GM12891 (cell line): ENCODE measurements at regions not wholly inside any gene's neighbourhood (a gene's known extent, or its start where the extent isn't known, plus 50 kb on each side); places are given as distances from the start of the nearest gene placed in this dataset.
A peak's percentile ranks its signal among the peaks of the same experiment; 100 is the strongest.

Experiments
- DNase-seq: peaks from one replicate; pipeline ENCODE4 v3.0.0; 2011; ENCODE audit warnings: low spot score; ENCODE audit not compliant: insufficient read length
- FAIRE-seq: peaks from 2 replicates; lab custom pipeline; 2011; peaks lifted over from hg19 to GRCh38; lab: Jason Lieb, UNC
- PAX5 ChIP-seq: IDR thresholded peaks from 2 replicates; pipeline ENCODE4 v1.6.1; 2011; ENCODE audit warnings: low read length, moderate library complexity, mild to moderate bottlenecking; ENCODE audit not compliant: insufficient read depth, severe bottlenecking
- POLR2A ChIP-seq: IDR thresholded peaks from 2 replicates; pipeline ENCODE4 v1.6.1; 2011; ENCODE audit warnings: low read depth, low read length, control low read depth
- POLR2AphosphoS5 ChIP-seq: IDR thresholded peaks from 2 replicates; pipeline ENCODE4 v1.6.1; 2011; ENCODE audit warnings: low read depth, low read length, control low read depth
- POU2F2 ChIP-seq: IDR thresholded peaks from 2 replicates; pipeline ENCODE4 v1.6.1; 2011; ENCODE audit warnings: low read depth, mild to moderate bottlenecking, control low read depth, low read length, moderate library complexity
- SPI1 ChIP-seq: IDR thresholded peaks from 2 replicates; pipeline ENCODE4 v1.6.1; 2011; ENCODE audit warnings: low read depth, low read length, control low read depth
- TAF1 ChIP-seq: IDR thresholded peaks from 2 replicates; pipeline ENCODE4 v1.6.1; 2011; ENCODE audit warnings: low read depth, low read length, control low read depth

DNA sequence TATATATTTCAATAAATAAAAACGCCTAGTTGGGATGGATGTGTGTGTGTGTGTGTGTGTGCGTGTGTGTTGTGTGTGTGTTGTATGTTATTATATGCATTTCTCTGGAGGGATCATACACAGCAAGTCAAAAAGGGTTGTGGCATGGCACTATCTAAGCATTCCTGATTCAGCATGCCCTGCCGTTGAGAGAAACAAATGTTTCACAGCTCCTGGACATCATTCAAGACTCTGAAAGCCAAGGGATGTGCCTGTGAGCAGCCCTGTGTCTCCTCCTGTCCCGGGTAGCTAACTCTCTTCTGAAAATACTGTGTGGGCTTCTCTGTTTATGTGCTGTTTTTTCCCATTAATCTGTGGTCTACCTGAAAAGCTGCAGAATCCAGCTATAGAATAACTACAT is 197.9 kb upstream of the SETBP1 start:
- FAIRE-seq (no peak), DNase-seq (no peak)
- TF ChIP-seq POU2F2 (no peak), SPI1 (no peak), PAX5 (no peak), TAF1 (no peak)

DNA sequence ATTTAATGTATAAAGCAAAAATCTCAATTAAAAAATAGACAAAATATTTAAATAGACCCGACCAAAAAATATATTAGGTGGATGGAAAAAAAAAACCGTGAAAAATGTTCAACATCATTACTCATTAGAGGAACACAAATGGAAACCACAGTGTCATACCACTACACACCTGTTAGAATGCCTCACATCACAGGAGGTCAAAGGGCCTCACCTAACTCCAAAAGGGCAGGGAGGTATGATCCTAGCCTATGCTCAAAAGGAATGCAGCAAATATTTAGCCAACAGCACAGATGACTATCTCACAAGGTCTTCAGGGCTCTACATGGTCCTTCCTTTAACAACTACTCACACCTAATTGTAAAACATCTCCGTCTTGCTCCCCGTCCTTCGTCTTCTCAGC is 185.5 kb upstream of the SETBP1 start:
- TF ChIP-seq POLR2A (no peak), PAX5 (no peak), POU2F2 (no peak), TAF1 (no peak), SPI1 (no peak), POLR2AphosphoS5 (no peak)
- peak; percentile 69 for FAIRE-seq
- no peak for DNase-seq

DNA sequence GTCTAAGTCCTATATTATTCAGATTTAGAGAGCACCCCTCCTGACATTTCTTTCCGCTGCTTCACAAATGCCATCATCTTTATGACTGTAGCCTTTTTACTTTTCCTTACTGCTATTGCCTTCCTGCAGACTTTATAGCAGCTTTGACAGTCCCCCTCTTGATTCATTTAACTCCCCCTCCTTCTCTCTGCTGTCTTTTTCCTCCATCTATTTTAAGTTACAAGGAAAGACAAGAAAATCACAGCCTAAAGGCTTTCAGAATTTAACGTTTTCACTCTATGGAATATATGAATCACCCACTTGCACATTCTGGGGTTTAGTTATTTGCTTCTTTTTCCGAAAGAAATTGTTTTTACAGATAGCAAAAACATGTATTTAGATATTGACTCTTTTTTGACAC is 183.4 kb upstream of the SETBP1 start:
- TF ChIP-seq POLR2A: no peak
- no peak for TF ChIP-seq SPI1
- no peak for TF ChIP-seq TAF1
- no peak for TF ChIP-seq POU2F2
- no peak for TF ChIP-seq PAX5
- TF ChIP-seq POLR2AphosphoS5: no peak
- DNase-seq (no peak), FAIRE-seq (no peak)

DNA sequence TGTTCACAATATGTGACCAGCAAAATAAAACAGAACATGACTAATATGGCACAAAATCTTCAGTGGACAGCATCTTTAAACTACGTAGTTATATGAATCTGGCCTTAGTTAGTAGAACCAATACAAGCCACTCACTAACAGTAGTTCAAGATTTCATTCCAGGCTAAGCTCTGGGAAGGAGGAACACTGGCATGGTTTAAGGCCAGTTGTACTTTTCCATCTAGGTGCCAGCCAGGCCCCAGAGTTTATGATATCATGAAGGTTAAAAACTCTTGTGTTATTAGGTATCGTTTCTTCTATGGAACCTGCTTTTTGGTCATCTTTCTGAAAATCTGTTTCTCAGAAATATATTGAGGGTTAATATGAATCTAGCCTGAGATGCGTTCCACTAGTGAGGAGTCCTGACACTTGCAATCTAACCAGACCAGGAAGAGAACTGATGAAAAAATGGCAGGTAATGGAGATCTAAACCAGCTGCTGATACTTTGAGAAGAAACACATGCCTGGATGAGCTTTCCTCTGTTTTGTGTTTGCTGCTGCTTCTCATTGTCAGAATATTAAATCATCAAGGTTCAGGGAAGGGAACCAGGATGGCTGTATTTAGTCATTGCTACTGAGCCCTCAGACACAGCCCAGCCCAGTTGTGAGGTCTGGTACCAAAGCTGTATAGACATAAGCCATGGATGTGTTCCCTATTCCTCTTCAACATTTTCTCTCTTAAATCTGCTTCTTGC is 182.8 kb upstream of the SETBP1 start:
- TF ChIP-seq PAX5 (no peak), POLR2AphosphoS5 (no peak), POLR2A (no peak), TAF1 (no peak), SPI1 (no peak), POU2F2 (no peak)
- DNase-seq: no peak
- FAIRE-seq: no peak

DNA sequence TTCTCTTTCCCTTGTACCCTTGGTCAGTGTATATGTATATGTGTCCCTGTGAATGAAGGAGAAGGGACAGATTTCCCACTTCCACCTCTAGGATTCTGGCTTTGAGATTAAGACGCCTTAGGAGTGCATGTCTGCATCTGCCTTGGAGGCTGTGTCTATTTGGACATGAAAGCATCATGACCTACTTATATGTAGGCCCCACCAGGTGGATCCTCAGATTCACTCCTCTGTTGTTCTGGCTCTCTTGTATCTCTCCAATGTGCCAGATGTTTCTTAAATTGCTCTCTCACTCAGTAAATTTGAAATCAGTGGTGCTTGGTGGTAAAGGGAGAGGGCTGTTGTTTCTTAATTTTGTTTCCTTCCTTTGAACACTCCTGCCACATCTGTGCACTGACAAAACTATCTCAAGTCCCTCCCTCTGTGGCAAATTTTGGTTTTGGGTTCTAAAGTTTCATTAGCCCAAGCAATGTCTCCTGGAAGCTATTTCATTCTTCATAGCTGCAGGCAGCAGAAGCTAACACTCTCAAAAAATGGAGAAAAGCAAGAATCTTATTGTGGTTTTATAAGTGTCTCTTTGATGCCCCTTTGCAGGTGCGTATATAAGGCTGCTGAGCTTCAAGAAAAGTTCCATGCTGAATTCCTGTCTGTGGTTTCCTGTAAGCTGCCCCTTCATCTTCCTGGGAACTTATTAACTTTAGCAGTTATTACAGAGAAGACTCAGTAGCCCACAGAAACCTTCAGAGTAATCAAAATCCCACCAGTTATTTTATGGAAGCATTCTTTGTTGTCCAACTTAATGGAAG is 179.7 kb upstream of the SETBP1 start:
- TF ChIP-seq POU2F2 (no peak), PAX5 (no peak), SPI1 (no peak)
- FAIRE-seq (peak; percentile 16), DNase-seq (no peak)

DNA sequence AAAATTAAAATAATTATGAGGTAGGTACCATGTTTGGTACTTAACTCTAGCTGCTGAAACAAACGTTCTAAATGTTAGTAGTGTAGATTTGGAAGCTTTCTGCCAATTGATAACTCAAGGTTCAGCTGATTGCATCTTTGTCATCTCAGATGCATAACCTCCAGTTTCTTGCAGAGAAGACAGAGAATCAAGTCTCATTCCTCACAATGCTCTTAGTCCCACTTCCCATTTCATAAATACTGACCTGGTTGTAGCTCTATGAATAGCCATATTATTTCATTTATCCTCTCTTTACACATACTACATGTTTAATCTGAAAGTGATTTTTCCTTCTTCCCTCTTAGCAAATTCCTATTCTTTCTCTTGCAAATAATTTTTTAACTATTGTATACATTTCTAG is 178.5 kb upstream of the SETBP1 start:
- no peak for TF ChIP-seq POLR2AphosphoS5
- TF ChIP-seq SPI1: peak; percentile 62; the same call in 1 of the 2 replicates
- FAIRE-seq: no peak
- no peak for DNase-seq

DNA sequence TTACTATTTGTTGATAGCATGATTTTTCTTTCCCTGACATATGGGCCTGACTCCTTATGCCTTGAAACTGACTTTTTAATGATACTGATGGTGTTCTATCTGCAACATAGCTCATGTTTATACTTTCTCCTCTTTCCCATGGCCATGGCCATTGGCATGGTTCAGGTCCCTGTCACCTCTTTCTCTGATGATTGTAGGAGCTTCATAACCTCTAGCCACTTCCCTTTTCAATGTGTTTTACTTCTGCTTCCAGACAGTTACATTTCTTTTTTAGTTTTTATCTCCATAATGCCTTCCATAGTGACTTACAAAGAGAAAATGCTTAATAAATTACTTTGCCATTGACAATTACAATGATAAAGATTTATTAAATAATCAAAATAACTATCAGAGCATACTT is 177.9 kb upstream of the SETBP1 start:
- FAIRE-seq (peak; percentile 52), DNase-seq (no peak)
- TF ChIP-seq TAF1 (no peak), PAX5 (no peak), POLR2AphosphoS5 (no peak), SPI1 (peak; percentile 88)

DNA sequence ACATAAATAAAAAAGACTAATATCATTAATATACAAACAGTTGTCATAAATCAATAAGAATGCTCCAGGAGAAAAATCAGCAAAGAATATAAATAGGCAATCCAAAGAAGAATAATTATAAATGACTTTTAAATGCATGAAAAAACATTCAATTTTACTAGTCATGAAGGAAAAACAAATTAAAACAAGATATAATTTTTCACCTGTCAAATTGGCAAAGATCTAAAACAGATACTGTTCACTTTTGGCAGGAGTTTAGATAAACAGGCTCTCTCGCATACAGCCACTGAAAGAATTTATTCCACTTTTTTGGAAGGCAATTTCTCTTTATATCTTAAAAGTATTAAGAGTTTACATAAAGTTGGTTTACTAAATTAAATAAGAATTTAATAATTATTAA is 176.8 kb upstream of the SETBP1 start:
- no peak for FAIRE-seq
- DNase-seq: no peak
- TF ChIP-seq SPI1: no peak
- TF ChIP-seq POLR2AphosphoS5: no peak
- TF ChIP-seq PAX5: no peak
- TF ChIP-seq POLR2A: no peak
- TF ChIP-seq TAF1: no peak
- no peak for TF ChIP-seq POU2F2

DNA sequence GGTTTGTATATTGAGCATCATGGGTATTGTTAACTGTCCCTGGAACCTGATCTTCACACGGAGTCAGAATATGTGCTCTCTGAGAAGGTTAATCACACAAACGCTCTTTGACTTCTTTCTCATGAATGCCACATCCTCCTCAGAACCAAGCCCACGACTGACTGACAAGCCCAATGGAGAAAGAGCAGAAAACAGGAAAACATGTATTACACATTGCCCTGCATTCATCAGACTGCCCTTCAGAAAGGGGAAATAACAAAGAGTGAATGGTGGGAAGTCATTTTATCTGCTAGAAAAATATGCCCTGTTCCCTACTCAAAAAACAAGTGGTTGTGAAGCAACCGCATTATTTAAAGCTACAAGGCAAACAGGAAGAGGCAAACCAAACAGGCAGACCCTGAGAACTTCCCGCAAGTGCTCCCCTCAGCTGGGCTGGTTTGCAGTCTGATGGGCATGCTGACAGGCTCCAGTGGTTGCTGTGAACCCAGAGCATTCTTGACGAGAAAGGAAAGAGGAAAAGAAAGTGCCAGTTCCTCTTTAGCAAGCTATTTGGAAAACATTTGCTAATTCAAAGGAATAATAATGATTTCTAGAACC is 172.9 kb upstream of the SETBP1 start:
- FAIRE-seq (peak; percentile 90), DNase-seq (no peak)
- TF ChIP-seq SPI1: peak; percentile 91
- no peak for TF ChIP-seq PAX5

DNA sequence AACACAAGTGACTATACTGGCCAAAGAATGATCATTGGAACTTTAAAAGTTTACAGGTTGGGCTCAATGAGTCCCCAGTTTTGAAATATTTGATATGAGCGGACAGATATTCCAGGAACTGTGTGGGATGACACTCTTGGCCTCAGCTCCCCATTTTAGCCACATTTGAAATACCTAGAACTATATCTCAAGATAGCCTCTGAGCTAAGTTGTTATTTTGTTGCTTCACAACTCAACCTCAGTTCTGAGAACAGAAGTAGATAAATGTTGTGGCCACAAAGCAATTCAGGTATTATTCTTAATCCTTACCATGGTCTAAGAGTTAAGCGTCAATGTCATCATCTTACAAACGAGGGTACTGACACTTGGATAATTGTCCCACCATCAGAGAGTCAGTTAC is 172.2 kb upstream of the SETBP1 start:
- no peak for FAIRE-seq
- no peak for DNase-seq
- TF ChIP-seq PAX5: no peak
- no peak for TF ChIP-seq TAF1
- TF ChIP-seq SPI1: no peak
- TF ChIP-seq POU2F2: no peak
- no peak for TF ChIP-seq POLR2AphosphoS5
- TF ChIP-seq POLR2A: no peak
